ENCODE measurements at regions not wholly inside any gene's neighbourhood (a gene's known extent, or its start where the extent isn't known, plus 50 kb on each side); places are given as distances from the start of the nearest gene placed in this dataset.

GRCh38 chr2:123200035-123200434 is 825.1 kb upstream of the CNTNAP5 start:
- Histone ChIP-seq H3K27me3 (ENCODE audit: control insufficient read depth, insufficient read depth, low read length) (no peaks in the 10 kb centered on the region), H3K4me3 (ENCODE audit: low read depth, low read length) (no peak overlapping the region), H3K36me3 (ENCODE audit: control insufficient read depth, insufficient read depth, low read length) (no peaks in the 10 kb centered on the region)
- no peak for TF ChIP-seq CTCF (IDR thresholded peaks at IDR 0.05; ENCODE audit: insufficient read depth, low read length, severe bottlenecking)
- DNase-seq (ENCODE audit: low read depth) (no peak), FAIRE-seq (no peak)

GRCh38 chr2:123207245-123207644 is 817.8 kb upstream of the CNTNAP5 start:
- TF ChIP-seq CTCF (IDR thresholded peaks at IDR 0.05; ENCODE audit: insufficient read depth, low read length, severe bottlenecking): no peak
- DNase-seq (ENCODE audit: low read depth): no peak
- no peaks in the 10 kb centered on the region for H3K36me3 ChIP-seq (ENCODE audit: control insufficient read depth, insufficient read depth, low read length)
- no peaks in the 10 kb centered on the region for H3K27me3 ChIP-seq (ENCODE audit: control insufficient read depth, insufficient read depth, low read length)
- no peak overlapping the region for H3K4me3 ChIP-seq (ENCODE audit: low read depth, low read length)
- FAIRE-seq: no peak

GRCh38 chr2:123209202-123209601 is 815.9 kb upstream of the CNTNAP5 start:
- no peaks in the 10 kb centered on the region for H3K27me3 ChIP-seq (ENCODE audit: control insufficient read depth, insufficient read depth, low read length)
- no peak for FAIRE-seq
- TF ChIP-seq CTCF (IDR thresholded peaks at IDR 0.05; ENCODE audit: insufficient read depth, low read length, severe bottlenecking): no peak
- no peak for DNase-seq (ENCODE audit: low read depth)
- H3K4me3 ChIP-seq (ENCODE audit: low read depth, low read length): no peak overlapping the region
- H3K36me3 ChIP-seq (ENCODE audit: control insufficient read depth, insufficient read depth, low read length): no peaks in the 10 kb centered on the region

- FAIRE-seq (no peak), DNase-seq (ENCODE audit: low read depth) (no peak)
- TF ChIP-seq CTCF (IDR thresholded peaks at IDR 0.05; ENCODE audit: insufficient read depth, low read length, severe bottlenecking): no peak
- H3K36me3 ChIP-seq (ENCODE audit: control insufficient read depth, insufficient read depth, low read length): no peaks in the 10 kb centered on the region
- no peak overlapping the region for H3K4me3 ChIP-seq (ENCODE audit: low read depth, low read length)
- H3K27me3 ChIP-seq (ENCODE audit: control insufficient read depth, insufficient read depth, low read length): no peaks in the 10 kb centered on the region
These were observed 813.9 kb upstream of the CNTNAP5 start for GRCh38 chr2:123211181-123211580.

- H3K27me3 ChIP-seq (ENCODE audit: control insufficient read depth, insufficient read depth, low read length): no peaks in the 10 kb centered on the region
- FAIRE-seq (no peak), DNase-seq (ENCODE audit: low read depth) (no peak)
- H3K36me3 ChIP-seq (ENCODE audit: control insufficient read depth, insufficient read depth, low read length): no peaks in the 10 kb centered on the region
- no peak overlapping the region for H3K4me3 ChIP-seq (ENCODE audit: low read depth, low read length)
- TF ChIP-seq CTCF (IDR thresholded peaks at IDR 0.05; ENCODE audit: insufficient read depth, low read length, severe bottlenecking): no peak
These were observed 779.9 kb upstream of the CNTNAP5 start for GRCh38 chr2:123245156-123245555.

GRCh38 chr2:123258877-123259539 is 766.1 kb upstream of the CNTNAP5 start:
- TF ChIP-seq CTCF (IDR thresholded peaks at IDR 0.05; ENCODE audit: insufficient read depth, low read length, severe bottlenecking): no peak
- no peaks in the 10 kb centered on the region for H3K27me3 ChIP-seq (ENCODE audit: control insufficient read depth, insufficient read depth, low read length)
- H3K36me3 ChIP-seq (ENCODE audit: control insufficient read depth, insufficient read depth, low read length): no peaks in the 10 kb centered on the region
- DNase-seq (ENCODE audit: low read depth): no peak
- FAIRE-seq: no peak
- H3K4me3 ChIP-seq (ENCODE audit: low read depth, low read length): no peak overlapping the region

Data from bronchial epithelial cell (primary cell).